ENCODE measurements at regions not wholly inside any gene's neighbourhood (a gene's known extent, or its start where the extent isn't known, plus 50 kb on each side); places are given as distances from the start of the nearest gene placed in this dataset.

GRCh38 chr6:97674802-97675201 is 391.8 kb upstream of the MMS22L start:
- TF ChIP-seq POLR2A (IDR thresholded peaks at IDR 0.05) (no peak), CTCF (IDR thresholded peaks at IDR 0.05) (no peak)

Data from gastroesophageal sphincter (tissue), 3 donors.